ENCODE measurements at regions not wholly inside any gene's neighbourhood (a gene's known extent, or its start where the extent isn't known, plus 50 kb on each side); places are given as distances from the start of the nearest gene placed in this dataset.

- no peak for DNase-seq
Measured at GRCh38 chr12:107283652-107284051, 190.3 kb upstream of the CRY1 start.

- DNase-seq = no peak
Measured at GRCh38 chr12:107284692-107285091, 191.3 kb upstream of the CRY1 start.

- no peak for DNase-seq
Measured at GRCh38 chr12:107287436-107288413, 194.4 kb upstream of the CRY1 start.

GRCh38 chr12:107288414-107289127, 195.2 kb upstream of the CRY1 start:
- DNase-seq = no peak

GRCh38 chr12:107291018-107291417, 197.7 kb upstream of the CRY1 start:
- DNase-seq = no peak

- no peak for DNase-seq
Measured at GRCh38 chr12:107296681-107297089, 203.3 kb upstream of the CRY1 start.

GRCh38 chr12:107302649-107303341, 209.4 kb upstream of the CRY1 start:
- DNase-seq = no peak

GRCh38 chr12:107304588-107305532, 211.5 kb upstream of the CRY1 start:
- no peak for DNase-seq

GRCh38 chr12:107306141-107306659, 212.9 kb upstream of the CRY1 start:
- DNase-seq = no peak

- DNase-seq = no peak
Measured at GRCh38 chr12:107308310-107308709, 215.0 kb upstream of the CRY1 start.

GRCh38 chr12:107309020-107309419, 215.7 kb upstream of the CRY1 start:
- DNase-seq = no peak

GRCh38 chr12:107310621-107311020, 217.3 kb upstream of the CRY1 start:
- no peak for DNase-seq

GRCh38 chr12:107311682-107312081, 218.3 kb upstream of the CRY1 start:
- DNase-seq = no peak

- peak; percentile 97 for DNase-seq
Measured at GRCh38 chr12:107317751-107318555, 224.6 kb upstream of the CRY1 start.

GRCh38 chr12:107318556-107318805, 225.1 kb upstream of the CRY1 start:
- DNase-seq = no peak

GRCh38 chr12:107318806-107319532, 225.6 kb upstream of the CRY1 start:
- peak; percentile 44 for DNase-seq

- DNase-seq = peak; percentile 24
Measured at GRCh38 chr12:107319533-107320032, 226.2 kb upstream of the CRY1 start.

GRCh38 chr12:107320033-107320928, 226.9 kb upstream of the CRY1 start:
- peak; percentile 66 for DNase-seq

- peak; percentile 23 for DNase-seq
Measured at GRCh38 chr12:107320929-107321631, 227.7 kb upstream of the CRY1 start.
